HCT116 (cell line): ENCODE measurements at regions not wholly inside any gene's neighbourhood (a gene's known extent, or its start where the extent isn't known, plus 50 kb on each side); places are given as distances from the start of the nearest gene placed in this dataset.

Experiments used
- ATAC-seq: fragments of 200-7000 bp; cut with Tn5 transposase; 2 replicates; pipeline ENCODE4 v1.9.1; 2020; ENCODE audit warnings: mild to moderate bottlenecking, moderate library complexity
- BruUV-seq: library from RNA; stranded (reverse); fragments of 400-500 nt; replicated peaks from 2 replicates; lab custom pipeline; 2021; lab: Mats Ljungman, UMichigan
- CTCF ChIA-PET: fragments of 300-600 bp; sonication (Branson Sonifier 250); formaldehyde crosslinking; loops from one replicate; lab custom pipeline; 2021; ENCODE audit warnings: antibody characterized with exemption; lab: Charles Lee
- POLR2A ChIA-PET: fragments of 300-600, 350-600 bp; sonication (Branson Sonifier 250); formaldehyde crosslinking; loops from one replicate; lab custom pipeline; 2021; ENCODE audit warnings: antibody characterized with exemption; lab: Charles Lee
- RAD21 ChIA-PET, 2 experiments: fragments of 300-600 bp; sonication (Branson Sonifier 250); formaldehyde crosslinking; loops; one replicate each; lab custom pipeline; 2023; ENCODE audit warnings: low total read pairs in 2 of 2; ENCODE audit not compliant: uncharacterized antibody in 2 of 2, unreplicated experiment in 2 of 2, low non-redundant PET in 1 of 2; lab: Charles Lee
- DNase-seq: peaks from one replicate; pipeline ENCODE4 v3.0.0-alpha.2; 2010; ENCODE audit warnings: low read depth, low spot score
- H2AFZ ChIP-seq: fragments of 200-600 bp; shearing (Covaris generic), sonication (generic); 2 replicates; pipeline ENCODE4 v1.6.1; 2017; ENCODE audit warnings: low read depth, mixed run types, mixed read lengths, antibody characterized with exemption, low read length; ENCODE audit not compliant: poor library complexity, severe bottlenecking
- H3K27ac ChIP-seq: 2 replicates; pipeline ENCODE4 v1.5.1; 2012; ENCODE audit warnings: low read depth, low read length
- H3K27me3 ChIP-seq: fragments of 200-600 bp; sonication (generic); 2 replicates; pipeline ENCODE4 v1.6.1; 2016; ENCODE audit warnings: mixed run types, low read length, mixed read lengths; ENCODE audit not compliant: insufficient read depth
- H3K36me3 ChIP-seq, 2 experiments: fragments of 200-500 bp in 1 of 2; fragments of 200-600 bp in 1 of 2; sonication (Bioruptor generic) in 1 of 2; sonication (generic) in 1 of 2; 2 replicates each; pipeline versions ENCODE4 v1.5.1 to v1.6.1; 2014 to 2016; ENCODE audit warnings: low read length in 2 of 2, inconsistent platforms in 1 of 2, mixed read lengths in 1 of 2, mixed run types in 1 of 2; ENCODE audit not compliant: insufficient read depth in 2 of 2, control insufficient read depth in 1 of 2
- H3K4me1 ChIP-seq, 2 experiments: fragments of 200-600 bp in 1 of 2; sonication (generic) in 1 of 2; 2 replicates each; pipeline versions ENCODE4 v1.5.1 to v1.6.1; 2012 to 2017; ENCODE audit warnings: low read length in 2 of 2, inconsistent platforms in 1 of 2, mild to moderate bottlenecking in 1 of 2, mixed read lengths in 1 of 2, mixed run types in 1 of 2, moderate library complexity in 1 of 2; ENCODE audit not compliant: insufficient read depth in 2 of 2, control insufficient read depth in 1 of 2
- H3K4me2 ChIP-seq: fragments of 200-600 bp; sonication (generic); 2 replicates; pipeline ENCODE4 v1.6.1; 2017; ENCODE audit warnings: mixed run types, low read length, mixed read lengths
- H3K4me3 ChIP-seq, 2 experiments: fragments of 200-600 bp in 1 of 2; sonication (generic) in 1 of 2; replicated peaks in 1 of 2; 2 replicates each; pipeline ENCODE4 v1.5.1; 2011 to 2016; ENCODE audit warnings: low read length in 2 of 2, control low read depth in 1 of 2, low read depth in 1 of 2, mild to moderate bottlenecking in 1 of 2, mixed read lengths in 1 of 2, mixed run types in 1 of 2
- H3K79me2 ChIP-seq: fragments of 200-600 bp; sonication (generic); 2 replicates; pipeline ENCODE4 v1.6.1; 2017; ENCODE audit warnings: mild to moderate bottlenecking, mixed run types, low read length, moderate library complexity, mixed read lengths; ENCODE audit not compliant: insufficient read depth
- H3K9ac ChIP-seq: fragments of 200-600 bp; sonication (generic); 2 replicates; pipeline ENCODE4 v1.6.1; 2016; ENCODE audit warnings: low read length, mixed read lengths
- H3K9me2 ChIP-seq: fragments of 200-600 bp; sonication (generic), shearing (Covaris generic); 2 replicates; pipeline ENCODE4 v1.6.1; 2017; ENCODE audit warnings: mixed run types, mild to moderate bottlenecking, moderate library complexity; ENCODE audit not compliant: insufficient read depth
- H3K9me3 ChIP-seq, 2 experiments: fragments of 200-500 bp in 1 of 2; fragments of 200-600 bp in 1 of 2; sonication (Bioruptor generic) in 1 of 2; sonication (generic) in 1 of 2; 2 replicates each; pipeline ENCODE4 v1.6.1; 2014 to 2017; ENCODE audit warnings: low read length in 2 of 2, mixed read lengths in 2 of 2, inconsistent platforms in 1 of 2, low read depth in 1 of 2, mild to moderate bottlenecking in 1 of 2, mixed run types in 1 of 2, moderate library complexity in 1 of 2; ENCODE audit not compliant: control insufficient read depth in 1 of 2, insufficient read depth in 1 of 2
- H4K20me1 ChIP-seq: fragments of 200-600 bp; sonication (generic), shearing (Covaris generic); 2 replicates; pipeline ENCODE4 v1.6.1; 2017; ENCODE audit warnings: mixed run types, mild to moderate bottlenecking, moderate library complexity; ENCODE audit not compliant: insufficient read depth
- CEBPB ChIP-seq: IDR thresholded peaks from 2 replicates; pipeline ENCODE4 v1.6.1; 2012; ENCODE audit warnings: low read depth
- EZH2 ChIP-seq: fragments of 200-600 bp; sonication (generic); IDR thresholded peaks from 2 replicates; pipeline ENCODE4 v1.6.1; 2017; ENCODE audit warnings: antibody characterized with exemption, mixed run types
- POLR2A ChIP-seq: IDR thresholded peaks from 2 replicates; pipeline ENCODE4 v1.7.0; 2011; ENCODE audit warnings: borderline replicate concordance; ENCODE audit not compliant: insufficient read depth, insufficient read length; ENCODE audit errors: extremely low read depth
- RAD21 ChIP-seq: IDR thresholded peaks from 2 replicates; pipeline ENCODE4 v1.6.1; 2012; ENCODE audit warnings: low read depth, mild to moderate bottlenecking
- SP1 ChIP-seq: IDR thresholded peaks from 2 replicates; pipeline ENCODE4 v1.6.1; 2012; ENCODE audit warnings: low read depth
- SRF ChIP-seq: IDR thresholded peaks from 2 replicates; pipeline ENCODE4 v1.6.1; 2012; ENCODE audit warnings: low read depth
- YY1 ChIP-seq: IDR thresholded peaks from 2 replicates; pipeline ENCODE4 v1.6.1; 2011; ENCODE audit warnings: low read length, low read depth, moderate library complexity, mild to moderate bottlenecking; ENCODE audit not compliant: insufficient replicate concordance; ENCODE audit errors: extremely low read depth
- ZFX ChIP-seq: fragments of 450-650 bp; IDR thresholded peaks from 2 replicates; pipeline ENCODE4 v1.6.1; 2017
- intact Hi-C: fragments of 100-400 bp; cut with micrococcal nuclease; formaldehyde crosslinking; loops from 2 replicates; pipeline ENCODE4 v1.10.0; 2022
- TF ChIP-seq, protein P1 (sequence below): IDR thresholded peaks from 2 replicates; pipeline ENCODE4 v1.6.1; 2012
- TF ChIP-seq, protein P2 (sequence below): IDR thresholded peaks from 2 replicates; pipeline ENCODE4 v1.6.1; 2012; ENCODE audit warnings: low read depth

DNA sequence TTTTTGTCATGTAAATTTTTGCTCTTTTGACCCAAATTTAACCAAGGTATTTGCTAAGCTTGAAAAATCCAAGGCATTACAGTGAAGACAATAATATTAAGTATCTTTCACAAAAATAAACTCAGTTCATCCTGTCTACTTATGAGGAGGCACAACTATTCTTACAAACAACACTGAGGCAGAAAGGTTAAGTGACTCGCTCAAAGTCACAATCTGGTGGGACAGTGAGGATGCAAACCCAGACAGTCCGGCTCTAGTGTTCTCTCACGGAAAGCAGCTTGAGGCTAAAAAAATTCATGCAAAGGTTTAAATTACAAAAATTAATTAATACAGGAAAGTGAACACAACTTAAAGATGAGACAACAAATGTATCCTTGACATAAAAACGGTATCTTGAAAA, 125.3 kb downstream of the SIPA1L2 start:
- H3K36me3 ChIP-seq = no peaks in the 10 kb centered on the region
- ATAC-seq = no peak
- H3K79me2 ChIP-seq = 0 out of 2 replicates have a peak, but pooled peaks cover 2% of the 10 kb centered on the region
- no peak for DNase-seq
- ChIA-PET POLR2A (no interaction called here), RAD21 (no interaction called here), CTCF (no interaction called here)
- H3K9me3 ChIP-seq = no peaks in the 10 kb centered on the region
- no TSS peak for BruUV-seq
- H3K27me3 ChIP-seq = no peaks in the 10 kb centered on the region
- no peak overlapping the region for H3K9ac ChIP-seq
- TF ChIP-seq, protein P1, sequence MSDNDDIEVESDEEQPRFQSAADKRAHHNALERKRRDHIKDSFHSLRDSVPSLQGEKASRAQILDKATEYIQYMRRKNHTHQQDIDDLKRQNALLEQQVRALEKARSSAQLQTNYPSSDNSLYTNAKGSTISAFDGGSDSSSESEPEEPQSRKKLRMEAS = no peak
- TF ChIP-seq SRF (no peak), CEBPB (no peak), ZFX (no peak), POLR2A (no peak), SP1 (no peak), YY1 (no peak), EZH2 (no peak), RAD21 (no peak)
- TF ChIP-seq, protein P2, sequence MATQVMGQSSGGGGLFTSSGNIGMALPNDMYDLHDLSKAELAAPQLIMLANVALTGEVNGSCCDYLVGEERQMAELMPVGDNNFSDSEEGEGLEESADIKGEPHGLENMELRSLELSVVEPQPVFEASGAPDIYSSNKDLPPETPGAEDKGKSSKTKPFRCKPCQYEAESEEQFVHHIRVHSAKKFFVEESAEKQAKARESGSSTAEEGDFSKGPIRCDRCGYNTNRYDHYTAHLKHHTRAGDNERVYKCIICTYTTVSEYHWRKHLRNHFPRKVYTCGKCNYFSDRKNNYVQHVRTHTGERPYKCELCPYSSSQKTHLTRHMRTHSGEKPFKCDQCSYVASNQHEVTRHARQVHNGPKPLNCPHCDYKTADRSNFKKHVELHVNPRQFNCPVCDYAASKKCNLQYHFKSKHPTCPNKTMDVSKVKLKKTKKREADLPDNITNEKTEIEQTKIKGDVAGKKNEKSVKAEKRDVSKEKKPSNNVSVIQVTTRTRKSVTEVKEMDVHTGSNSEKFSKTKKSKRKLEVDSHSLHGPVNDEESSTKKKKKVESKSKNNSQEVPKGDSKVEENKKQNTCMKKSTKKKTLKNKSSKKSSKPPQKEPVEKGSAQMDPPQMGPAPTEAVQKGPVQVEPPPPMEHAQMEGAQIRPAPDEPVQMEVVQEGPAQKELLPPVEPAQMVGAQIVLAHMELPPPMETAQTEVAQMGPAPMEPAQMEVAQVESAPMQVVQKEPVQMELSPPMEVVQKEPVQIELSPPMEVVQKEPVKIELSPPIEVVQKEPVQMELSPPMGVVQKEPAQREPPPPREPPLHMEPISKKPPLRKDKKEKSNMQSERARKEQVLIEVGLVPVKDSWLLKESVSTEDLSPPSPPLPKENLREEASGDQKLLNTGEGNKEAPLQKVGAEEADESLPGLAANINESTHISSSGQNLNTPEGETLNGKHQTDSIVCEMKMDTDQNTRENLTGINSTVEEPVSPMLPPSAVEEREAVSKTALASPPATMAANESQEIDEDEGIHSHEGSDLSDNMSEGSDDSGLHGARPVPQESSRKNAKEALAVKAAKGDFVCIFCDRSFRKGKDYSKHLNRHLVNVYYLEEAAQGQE = no peak
- no peak overlapping the region for H2AFZ ChIP-seq
- intact Hi-C loops = no loop called here
- H3K4me2 ChIP-seq = no peak overlapping the region
- H3K4me1 ChIP-seq = no peaks in the 10 kb centered on the region
- H3K9me2 ChIP-seq = no peaks in the 10 kb centered on the region
- H3K4me3 ChIP-seq = no peak overlapping the region
- no peak overlapping the region for H3K27ac ChIP-seq
- H4K20me1 ChIP-seq = no peaks in the 10 kb centered on the region
